Nephron progenitor cell (in vitro differentiated cells): ENCODE measurements at regions not wholly inside any gene's neighbourhood (a gene's known extent, or its start where the extent isn't known, plus 50 kb on each side); places are given as distances from the start of the nearest gene placed in this dataset.

Source experiments
- DNase-seq: peaks from one replicate; pipeline ENCODE4 v3.0.0; 2021
- H3K27ac Mint-ChIP-seq: 2 replicates; pipeline ENCODE4 v1.8.0; 2021; ENCODE audit warnings: mild to moderate bottlenecking, moderate library complexity, mixed read lengths
- H3K27me3 Mint-ChIP-seq: 2 replicates; pipeline ENCODE4 v1.8.0; 2021; ENCODE audit warnings: mild to moderate bottlenecking, low read depth, mixed read lengths; ENCODE audit not compliant: poor library complexity
- H3K36me3 Mint-ChIP-seq: 2 replicates; pipeline ENCODE4 v1.8.0; 2021; ENCODE audit warnings: low read depth, mixed read lengths
- H3K4me1 Mint-ChIP-seq: 2 replicates; pipeline ENCODE4 v1.8.0; 2021; ENCODE audit warnings: mixed read lengths
- H3K4me3 Mint-ChIP-seq: 2 replicates; pipeline ENCODE4 v1.8.0; 2021; ENCODE audit warnings: mild to moderate bottlenecking, moderate library complexity, mixed read lengths
- H3K9me3 Mint-ChIP-seq: 2 replicates; pipeline ENCODE4 v1.8.0; 2021; ENCODE audit warnings: mild to moderate bottlenecking, moderate library complexity, mixed read lengths
- CTCF ChIP-seq: fragments of 200-600 bp; sonication (generic); IDR thresholded peaks from 2 replicates; pipeline ENCODE4 v1.5.0; 2021; ENCODE audit warnings: antibody characterized with exemption

- no peaks in the 10 kb centered on the region for H3K9me3 Mint-ChIP-seq
- H3K27ac Mint-ChIP-seq = no peak overlapping the region
- H3K4me3 Mint-ChIP-seq = no peak overlapping the region
- no peaks in the 10 kb centered on the region for H3K4me1 Mint-ChIP-seq
- no peak for DNase-seq
- no peak for TF ChIP-seq CTCF
- H3K36me3 Mint-ChIP-seq = no peaks in the 10 kb centered on the region
- peaks cover 4% of the 10 kb centered on the region for H3K27me3 Mint-ChIP-seq
Observed at GRCh38 chr21:35885942-35886541, 174.3 kb downstream of the SETD4 start.

- no peak overlapping the region for H3K27ac Mint-ChIP-seq
- H3K9me3 Mint-ChIP-seq = no peaks in the 10 kb centered on the region
- no peak overlapping the region for H3K4me3 Mint-ChIP-seq
- H3K36me3 Mint-ChIP-seq = no peaks in the 10 kb centered on the region
- no peak for TF ChIP-seq CTCF
- H3K27me3 Mint-ChIP-seq = peaks cover 4% of the 10 kb centered on the region
- H3K4me1 Mint-ChIP-seq = no peaks in the 10 kb centered on the region
- DNase-seq = no peak
Observed at GRCh38 chr21:35882791-35883240, 177.5 kb downstream of the SETD4 start.

GRCh38 chr21:35873441-35873840 is 186.9 kb downstream of the SETD4 start:
- Mint-ChIP-seq H3K4me1 (no peaks in the 10 kb centered on the region), H3K36me3 (no peaks in the 10 kb centered on the region), H3K27me3 (peaks cover 16% of the 10 kb centered on the region), H3K9me3 (peaks cover 10% of the 10 kb centered on the region), H3K27ac (no peak overlapping the region), H3K4me3 (no peak overlapping the region)
- no peak for TF ChIP-seq CTCF
- no peak for DNase-seq

GRCh38 chr21:35871906-35872305 is 188.4 kb downstream of the SETD4 start:
- TF ChIP-seq CTCF = no peak
- Mint-ChIP-seq H3K36me3 (no peaks in the 10 kb centered on the region), H3K27me3 (peaks cover 13% of the 10 kb centered on the region), H3K9me3 (peaks cover 13% of the 10 kb centered on the region), H3K27ac (no peak overlapping the region), H3K4me1 (no peaks in the 10 kb centered on the region), H3K4me3 (no peak overlapping the region)
- DNase-seq = no peak

DNA sequence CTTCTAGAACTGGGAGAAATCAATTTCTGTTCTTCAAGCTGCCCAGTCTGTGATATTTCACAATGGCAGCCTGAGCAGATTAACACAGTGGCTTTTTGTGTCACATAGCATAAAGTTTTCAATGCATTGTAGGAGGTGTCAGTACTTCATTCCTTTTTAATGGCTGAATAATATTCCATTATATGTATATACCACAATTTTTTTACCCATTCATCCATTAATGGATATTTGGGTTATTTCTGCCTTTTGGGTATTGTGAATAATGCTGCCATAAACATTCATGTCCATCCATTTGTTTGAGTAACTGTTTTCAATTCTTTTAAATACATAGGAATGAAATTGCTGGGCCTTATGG is 191.5 kb downstream of the SETD4 start:
- TF ChIP-seq CTCF = no peak
- no peak for DNase-seq
- Mint-ChIP-seq H3K36me3 (no peaks in the 10 kb centered on the region), H3K4me1 (no peaks in the 10 kb centered on the region), H3K27ac (no peak overlapping the region), H3K4me3 (no peak overlapping the region), H3K9me3 (peaks cover 13% of the 10 kb centered on the region), H3K27me3 (peaks cover 7% of the 10 kb centered on the region)
